ENCODE measurements at regions not wholly inside any gene's neighbourhood (a gene's known extent, or its start where the extent isn't known, plus 50 kb on each side); places are given as distances from the start of the nearest gene placed in this dataset.

DNA sequence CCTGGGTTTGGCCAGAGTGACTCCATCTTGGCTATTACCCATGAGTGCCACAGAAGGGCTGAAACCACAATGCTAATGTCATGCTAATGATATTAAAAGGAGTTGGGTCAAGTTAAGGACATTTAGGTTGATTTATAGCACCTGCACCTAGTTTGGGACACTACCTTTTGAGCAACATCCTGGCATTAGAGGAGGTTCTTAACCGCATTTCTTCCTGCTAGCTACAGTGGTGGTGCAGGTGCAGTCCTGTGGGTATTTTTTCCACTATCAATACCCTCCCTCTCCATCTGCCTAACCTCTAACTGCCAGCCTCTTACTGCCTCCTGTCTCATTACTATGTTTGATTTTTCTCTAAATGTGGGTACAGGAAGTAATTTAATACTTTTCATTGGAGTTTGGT, 1276.1 kb downstream of the FSTL5 start:
- no peak for DNase-seq

DNA sequence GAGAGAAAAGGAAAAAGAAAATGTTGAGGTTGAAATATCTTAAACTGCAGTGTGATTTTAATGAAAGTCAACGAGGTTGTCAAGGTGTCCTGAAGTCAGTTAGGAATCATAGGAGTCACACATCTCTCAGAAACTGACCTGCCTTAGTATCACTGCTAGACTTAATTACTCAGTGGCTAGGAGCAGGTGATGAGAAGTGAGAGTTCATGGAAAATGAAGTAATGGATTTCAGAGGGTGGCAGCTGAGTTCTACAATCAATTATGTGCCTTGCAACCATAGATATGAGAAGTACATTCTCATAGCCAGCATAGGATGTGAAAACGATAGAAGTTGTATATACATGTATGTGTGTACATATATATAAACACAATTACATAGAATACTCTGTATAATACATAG, 1269.7 kb downstream of the FSTL5 start:
- no peak for DNase-seq

DNA sequence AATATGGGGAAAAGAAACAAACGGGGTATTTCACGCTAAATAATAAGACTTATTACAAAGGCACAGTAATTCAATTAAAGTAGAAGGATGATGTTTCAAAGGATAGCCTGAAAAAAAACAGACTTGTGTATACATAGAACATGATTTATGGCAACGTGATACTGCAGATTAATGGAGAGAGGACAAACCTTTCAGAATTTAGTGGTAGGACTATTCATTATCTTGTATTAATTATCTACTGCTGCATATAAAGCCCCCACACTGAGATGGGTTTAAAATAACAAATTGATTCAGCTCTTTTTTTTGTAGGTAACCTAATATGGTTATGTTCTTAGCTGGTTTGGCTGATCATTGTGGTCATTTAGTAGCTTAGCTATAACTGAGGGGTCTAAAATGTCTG, 1269.0 kb downstream of the FSTL5 start:
- DNase-seq: no peak

DNA sequence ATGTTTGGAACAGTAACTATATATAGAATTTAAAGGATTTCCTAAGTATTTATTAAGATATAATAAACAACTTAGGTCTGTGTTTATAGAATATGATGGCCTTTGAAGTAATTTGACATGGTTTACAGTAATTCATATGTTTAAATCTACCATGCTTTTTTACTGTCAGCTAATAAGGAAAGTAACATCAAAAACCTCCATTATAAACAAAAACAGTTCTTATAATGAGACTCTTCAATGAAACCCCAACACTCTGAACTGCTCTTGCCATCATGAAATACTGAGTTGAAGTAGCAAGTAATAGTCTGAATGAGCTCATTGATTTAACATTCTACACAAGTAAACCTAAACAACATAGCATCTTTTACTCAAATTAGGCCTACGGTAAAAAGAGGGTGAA, 1236.5 kb downstream of the FSTL5 start:
- DNase-seq: no peak

DNA sequence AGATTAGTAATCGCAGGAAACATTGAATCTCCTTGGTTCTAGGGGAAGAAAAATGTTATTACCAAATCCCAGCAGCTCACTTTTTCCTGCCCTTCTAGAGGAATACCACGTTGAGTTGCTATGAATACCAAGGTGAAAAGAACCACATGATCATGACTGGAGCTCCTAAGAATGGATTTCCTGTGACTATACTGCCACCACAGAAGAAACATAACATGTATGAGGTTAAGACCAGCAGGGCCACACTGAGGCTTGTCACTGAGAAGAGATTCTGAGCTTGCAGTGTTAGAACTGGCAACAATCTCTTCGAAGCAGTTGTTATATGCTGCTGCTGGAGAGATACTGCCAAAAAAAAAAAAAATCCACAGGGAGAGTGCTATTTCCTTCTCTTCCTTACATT, 1235.3 kb downstream of the FSTL5 start:
- no peak for DNase-seq

DNA sequence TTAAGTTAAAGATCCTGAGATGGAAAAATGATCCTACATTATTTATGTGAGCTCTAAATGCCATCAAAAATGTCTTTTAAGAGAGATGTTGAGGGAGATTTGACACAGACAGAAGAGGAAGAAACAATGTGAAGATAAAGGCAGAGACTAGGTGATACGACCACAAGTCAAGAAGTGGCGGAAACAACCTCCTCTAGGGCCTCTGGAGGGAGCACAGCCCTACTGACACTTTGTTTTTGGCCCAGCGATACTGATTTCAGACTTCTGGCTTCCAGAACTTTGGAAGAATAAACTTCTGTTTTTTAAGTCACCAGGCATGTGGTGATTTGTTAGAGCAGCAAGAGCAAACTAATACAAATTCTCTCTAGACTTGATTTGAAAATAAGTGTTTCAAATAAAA, 1216.1 kb downstream of the FSTL5 start:
- no peak for DNase-seq

DNA sequence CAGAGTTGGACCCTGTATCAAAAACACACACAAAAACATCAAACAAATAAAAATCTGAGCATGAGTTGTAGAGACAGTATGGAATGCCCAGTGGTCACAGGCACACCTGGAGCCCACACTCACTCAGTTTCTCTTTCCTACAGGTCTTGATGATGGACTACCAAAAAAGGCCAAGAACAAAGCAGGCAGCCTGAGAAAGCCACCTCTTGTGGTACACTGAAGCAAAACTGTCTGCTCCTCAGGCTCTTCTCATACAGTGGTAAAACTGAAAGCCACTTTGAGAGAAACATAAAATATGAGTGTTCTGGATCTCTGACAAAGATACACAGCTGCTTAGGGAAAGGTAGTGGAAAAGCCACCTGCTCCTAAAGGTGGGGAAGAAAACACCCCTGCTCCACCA, 1206.9 kb downstream of the FSTL5 start:
- DNase-seq: no peak

DNA sequence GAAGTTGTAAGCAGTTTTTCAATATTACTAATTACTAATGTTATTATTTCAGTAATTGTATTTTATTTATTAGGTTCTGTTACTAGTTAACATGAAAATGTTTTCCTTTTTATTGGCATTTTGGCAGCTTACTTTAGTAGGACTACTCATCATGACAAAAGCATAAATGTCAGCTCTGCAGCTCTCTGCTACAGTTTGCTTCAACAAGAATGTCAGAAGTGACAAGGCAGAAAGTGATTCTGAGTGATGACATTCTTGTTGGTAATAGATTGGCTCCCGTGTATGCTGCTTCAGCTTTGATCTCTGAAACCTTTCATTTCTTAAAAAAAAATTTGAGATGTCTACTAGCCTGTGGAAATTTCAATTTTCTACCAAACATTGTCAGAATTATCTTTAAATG, 1193.9 kb downstream of the FSTL5 start:
- no peak for DNase-seq

DNA sequence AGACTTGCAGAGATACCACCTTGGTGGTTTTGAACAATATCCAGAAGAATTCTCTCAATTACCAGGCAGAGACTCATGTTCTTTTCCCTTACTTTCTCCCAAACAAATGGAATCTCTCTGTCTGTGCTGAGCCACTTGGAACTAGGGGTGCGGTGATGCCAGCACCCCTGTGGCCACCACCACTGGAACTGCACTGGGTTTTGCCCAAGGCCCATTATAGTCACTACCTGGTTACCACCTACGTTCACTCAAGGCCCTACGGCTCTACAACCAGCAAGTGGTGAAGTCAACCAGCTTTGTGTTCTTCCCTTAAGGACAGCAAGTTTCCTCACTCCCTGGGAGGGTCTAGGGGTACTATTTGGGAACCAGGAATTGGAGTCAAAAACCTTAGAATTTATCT, 1183.7 kb downstream of the FSTL5 start:
- no peak for DNase-seq

DNA sequence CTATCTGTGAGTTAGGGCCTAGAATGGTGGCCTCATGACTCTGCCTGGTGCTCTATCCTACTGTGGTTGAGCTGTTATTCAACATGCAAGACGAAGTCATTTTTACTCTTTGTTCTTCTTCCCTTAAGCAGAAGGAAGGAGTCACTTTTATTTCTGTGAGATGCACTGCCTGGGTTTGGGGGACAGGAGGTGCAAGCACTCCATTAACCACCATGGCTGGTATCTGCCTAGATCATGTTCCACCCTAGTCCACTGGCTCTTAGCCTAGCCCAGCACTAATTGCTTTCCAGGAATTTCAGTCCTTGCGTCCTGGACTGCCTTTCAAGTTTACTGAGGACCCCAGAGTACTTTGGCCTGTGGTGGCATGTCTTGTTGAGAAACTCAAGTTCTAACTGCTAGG, 1182.7 kb downstream of the FSTL5 start:
- no peak for DNase-seq

DNA sequence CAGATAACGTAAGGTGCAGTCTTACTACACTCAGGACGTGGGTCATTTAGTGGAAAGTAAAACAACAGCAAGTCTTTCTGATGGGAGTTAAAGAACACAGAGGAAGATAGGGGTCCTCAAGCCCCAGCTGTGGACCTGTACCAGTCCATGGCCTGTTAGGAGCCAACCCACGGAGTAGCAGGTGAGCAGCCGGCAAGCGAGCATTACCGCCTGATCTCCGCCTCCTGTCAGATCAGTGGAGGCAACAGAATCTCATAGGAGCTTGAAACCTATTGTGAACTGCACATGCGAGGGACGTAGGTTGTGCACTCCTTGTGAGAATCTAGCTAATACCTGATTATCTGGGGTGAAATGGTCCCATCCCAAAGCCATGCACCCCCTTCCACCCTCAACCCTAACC, 1180.8 kb downstream of the FSTL5 start:
- DNase-seq: no peak

DNA sequence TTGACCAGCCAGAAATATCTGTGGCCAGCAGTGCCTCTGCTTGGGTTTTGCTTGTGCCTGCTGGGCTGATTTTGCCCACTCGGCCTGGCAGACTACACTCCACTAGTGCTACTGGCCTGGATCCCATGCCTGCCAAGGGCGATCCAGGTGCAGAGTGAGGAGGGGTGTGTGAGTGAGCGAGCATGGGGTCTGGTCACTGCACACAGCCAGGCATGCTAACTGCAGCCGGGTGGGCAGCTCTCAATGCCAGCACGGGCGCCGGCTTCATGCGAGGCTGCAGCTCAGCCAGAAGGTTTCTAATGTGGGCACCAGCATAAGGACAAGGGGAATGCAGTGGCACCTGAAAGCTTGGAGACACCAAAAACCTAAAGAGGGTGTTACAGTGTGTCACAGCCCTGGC, 1161.4 kb downstream of the FSTL5 start:
- no peak for DNase-seq

DNA sequence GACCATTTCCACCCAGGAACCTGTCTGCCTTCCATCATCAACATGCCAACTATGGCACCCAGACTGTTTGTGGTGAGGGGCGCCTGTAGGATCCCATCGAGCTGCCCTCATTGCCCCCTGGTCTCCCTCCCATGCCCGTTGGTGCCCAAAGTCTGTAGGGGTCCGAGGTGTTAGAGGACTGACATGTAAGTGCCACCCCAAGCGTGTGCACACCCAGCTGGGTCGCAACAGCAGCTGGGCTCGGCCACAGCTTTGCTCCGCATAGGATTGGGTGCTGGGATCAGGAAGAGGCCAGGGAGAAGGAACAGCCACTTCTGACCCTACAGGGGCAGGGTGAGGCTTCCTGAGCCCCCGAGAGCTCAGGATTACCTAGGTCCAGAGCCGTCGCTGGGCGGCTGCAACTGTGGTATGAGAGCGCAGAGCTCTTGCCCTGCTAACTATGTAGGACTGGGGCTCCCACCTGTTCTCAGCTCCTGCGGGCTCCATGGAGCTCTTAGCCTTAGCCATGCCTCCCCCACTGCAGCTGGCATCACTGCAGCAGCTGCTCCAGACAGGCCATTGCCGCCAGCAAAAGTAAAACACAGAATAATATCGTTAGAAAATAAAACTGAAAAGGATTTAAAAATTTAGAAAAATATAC, 1160.3 kb downstream of the FSTL5 start:
- no peak for DNase-seq

DNA sequence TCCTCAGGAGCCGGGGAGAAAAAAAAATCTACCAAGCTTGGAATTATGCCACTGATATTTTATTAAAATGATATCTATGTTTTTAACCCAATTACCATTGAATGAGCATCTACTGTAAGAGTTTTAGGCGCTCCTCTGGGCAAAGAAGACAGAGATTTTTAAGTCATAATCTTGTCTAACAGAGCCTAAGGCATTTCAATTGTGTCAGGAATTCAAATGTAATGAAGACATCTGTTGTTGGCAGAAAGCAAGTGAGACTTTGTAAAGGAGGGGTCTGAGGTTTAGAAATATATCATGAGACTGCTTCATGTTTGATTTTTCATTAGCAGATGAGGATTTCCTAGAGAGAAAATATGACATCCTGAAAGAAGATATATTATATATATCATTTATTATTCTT, 1158.1 kb downstream of the FSTL5 start:
- no peak for DNase-seq

DNA sequence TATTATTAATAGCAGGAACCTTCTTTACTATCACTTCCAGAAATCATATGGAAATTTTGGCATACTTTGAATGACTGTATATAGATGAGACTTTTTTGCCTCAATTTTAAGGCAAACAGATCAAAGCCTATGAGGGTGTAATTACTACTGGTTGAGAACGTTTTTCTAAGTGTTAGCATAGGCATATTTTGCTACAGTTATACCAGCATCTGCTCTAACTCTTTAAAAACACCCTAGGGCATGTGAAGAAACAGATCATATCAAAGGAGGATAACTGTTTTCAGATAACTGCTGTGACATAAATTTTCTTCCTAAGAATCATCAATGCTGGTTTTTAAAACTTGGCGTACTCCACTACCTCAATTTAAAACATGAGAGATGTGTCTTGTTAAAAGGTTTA, 1155.3 kb downstream of the FSTL5 start:
- DNase-seq: no peak

DNA sequence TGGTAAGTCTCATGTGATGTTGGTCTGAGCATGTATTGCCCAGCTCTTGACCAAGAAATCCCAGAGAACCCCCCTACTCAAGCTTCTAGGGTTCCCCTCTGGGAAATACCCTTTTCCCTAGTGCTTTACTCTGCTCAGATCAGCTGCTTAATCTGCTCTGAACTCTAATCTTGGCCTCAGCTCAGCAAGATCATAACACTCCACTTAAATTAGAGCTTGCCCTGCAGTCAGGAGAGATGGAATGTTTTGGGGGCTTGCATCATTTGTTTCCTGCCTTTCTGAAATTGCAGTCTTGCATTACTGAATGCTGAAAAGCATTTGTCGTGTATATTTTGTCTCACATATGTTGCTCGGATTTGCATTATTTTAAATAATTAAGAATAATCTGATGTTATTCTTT, 1153.6 kb downstream of the FSTL5 start:
- no peak for DNase-seq

All from CD4-positive, alpha-beta T cell treated with Interleukin-10 for 1 hour (primary cell).